Jurkat, Clone E6-1 (cell line): ENCODE measurements at regions not wholly inside any gene's neighbourhood (a gene's known extent, or its start where the extent isn't known, plus 50 kb on each side); places are given as distances from the start of the nearest gene placed in this dataset.

Experiments
- DNase-seq: peaks from one replicate; pipeline ENCODE4 v3.0.0-alpha.2; 2011; ENCODE audit warnings: low read depth, low spot score
- H3K4me3 ChIP-seq: 2 replicates; pipeline ENCODE4 v1.5.1; 2011; ENCODE audit warnings: mild to moderate bottlenecking, low read length, control low read depth, moderate library complexity

DNA sequence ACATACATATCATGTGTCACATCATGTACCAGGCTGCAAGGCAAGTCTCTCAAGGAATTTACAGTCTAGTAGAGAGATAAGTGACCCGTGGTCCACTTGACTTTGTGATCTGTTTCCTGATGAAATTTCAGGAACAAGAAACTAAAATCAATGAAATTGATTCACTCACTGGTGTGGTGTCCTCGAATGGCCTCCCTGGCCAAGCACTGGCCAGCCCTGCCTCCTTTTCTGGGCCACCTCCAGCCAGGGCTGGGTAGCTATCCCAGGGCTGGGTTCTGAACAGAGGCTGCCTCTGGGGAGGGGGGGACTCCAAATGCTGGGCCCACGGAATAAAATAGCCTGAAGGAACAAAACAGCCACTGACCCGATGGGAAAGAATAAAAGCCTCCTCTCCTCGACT is 182.2 kb downstream of the HERPUD2 start:
- no peak for DNase-seq
- no peak overlapping the region for H3K4me3 ChIP-seq

- peak; percentile 15 for DNase-seq
These were observed 186.1 kb downstream of the HERPUD2 start for GRCh38 chr7:35508623-35509400.

GRCh38 chr7:35505066-35505465 is 189.9 kb downstream of the HERPUD2 start:
- DNase-seq = no peak
- H3K4me3 ChIP-seq = no peak overlapping the region

More at GRCh38 chr7:35508623-35509400, 186.1 kb downstream of the HERPUD2 start:
- H3K4me3 ChIP-seq = no peak overlapping the region

GRCh38 chr7:35504365-35504764 is 190.6 kb downstream of the HERPUD2 start:
- no peak for DNase-seq
- H3K4me3 ChIP-seq = no peak overlapping the region

DNA sequence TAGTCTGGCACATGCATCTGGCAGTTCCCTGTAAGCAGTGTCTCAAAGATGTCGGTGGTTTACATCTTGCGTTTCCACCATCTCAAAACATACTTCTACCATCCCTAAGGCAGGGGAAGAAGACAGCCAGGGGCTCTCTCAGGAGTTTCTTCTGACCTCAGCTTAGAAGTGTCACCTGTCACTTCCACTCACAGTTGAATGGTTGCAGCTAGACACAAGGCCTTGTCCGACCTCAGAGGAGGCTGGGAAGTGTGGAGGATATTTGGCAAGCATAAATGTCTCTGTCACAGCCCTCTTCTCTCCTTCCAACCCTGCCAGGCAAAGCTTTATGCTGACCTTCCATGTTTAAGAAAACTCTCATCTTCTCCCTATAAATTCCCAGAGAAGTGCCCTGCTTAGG is 193.3 kb downstream of the HERPUD2 start:
- no peak for DNase-seq
- no peak overlapping the region for H3K4me3 ChIP-seq

DNA sequence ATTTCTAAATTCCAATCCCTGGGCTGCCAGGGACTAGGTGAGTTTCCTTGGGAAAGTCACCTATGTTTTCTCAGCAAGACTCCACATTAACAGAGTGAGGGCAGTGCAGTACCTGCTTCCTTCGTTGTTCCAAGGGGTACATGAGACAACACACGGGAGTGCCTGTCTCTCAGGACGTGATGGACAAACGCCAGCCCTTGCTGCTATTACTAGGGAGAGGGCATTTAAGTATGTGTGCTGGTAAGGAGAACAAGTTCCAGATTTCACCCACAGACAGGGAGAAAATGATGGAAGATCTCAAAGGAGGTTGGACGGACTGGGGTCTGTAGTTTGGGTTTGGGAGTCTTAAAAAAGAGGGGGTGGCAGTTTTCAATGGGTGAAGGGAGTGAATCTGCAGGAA is 195.7 kb downstream of the HERPUD2 start:
- H3K4me3 ChIP-seq = no peak overlapping the region

GRCh38 chr7:35498416-35498815 is 196.5 kb downstream of the HERPUD2 start:
- DNase-seq = no peak
- no peak overlapping the region for H3K4me3 ChIP-seq

More for the DNA sequence above, 195.7 kb downstream of the HERPUD2 start:
- no peak for DNase-seq

DNA sequence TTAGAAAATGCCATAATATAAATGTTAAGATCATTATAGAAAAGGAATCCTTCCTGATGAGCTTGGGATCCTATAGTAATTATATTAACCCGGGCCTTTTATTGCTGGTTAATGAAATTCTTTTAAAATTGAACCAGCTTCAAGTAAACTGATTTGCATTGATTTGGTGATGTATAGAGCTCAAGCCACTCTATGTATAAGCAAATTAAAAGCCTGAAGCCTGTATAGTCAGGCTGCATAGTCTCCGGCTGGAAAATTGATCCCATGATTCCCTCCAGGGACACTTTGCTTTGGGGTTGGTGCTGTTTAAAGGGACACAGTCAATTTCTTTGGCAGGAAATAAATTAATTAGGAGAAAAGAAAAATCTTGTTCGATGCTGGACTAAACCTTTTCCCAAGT is 199.1 kb downstream of the HERPUD2 start:
- H3K4me3 ChIP-seq = no peak overlapping the region
- DNase-seq = no peak

DNA sequence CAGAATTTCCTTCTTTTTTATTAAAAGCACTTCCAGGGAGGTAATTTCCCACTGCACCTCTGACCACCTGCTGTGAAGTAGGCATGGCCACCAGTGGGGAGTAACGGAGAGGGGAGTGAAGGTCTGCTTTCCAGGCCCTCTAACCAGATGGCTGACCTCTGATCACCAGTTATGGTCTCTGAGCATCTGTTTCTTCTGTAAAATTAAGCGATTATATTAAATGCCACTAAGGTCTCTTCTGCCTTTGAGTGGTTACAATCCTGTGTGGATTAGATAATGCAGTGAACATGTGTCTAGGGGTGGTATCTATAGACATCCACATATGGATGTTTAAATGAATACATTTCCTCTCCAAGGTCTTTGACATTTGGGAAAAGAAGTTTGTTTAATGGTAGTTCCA is 199.6 kb downstream of the HERPUD2 start:
- H3K4me3 ChIP-seq = no peak overlapping the region
- no peak for DNase-seq

GRCh38 chr7:35494407-35494806 is 200.5 kb downstream of the HERPUD2 start:
- DNase-seq = no peak
- no peak overlapping the region for H3K4me3 ChIP-seq

GRCh38 chr7:35492451-35493175 is 202.3 kb downstream of the HERPUD2 start:
- no peak overlapping the region for H3K4me3 ChIP-seq
- DNase-seq = no peak

GRCh38 chr7:35491233-35491632 is 203.7 kb downstream of the HERPUD2 start:
- DNase-seq = no peak
- no peak overlapping the region for H3K4me3 ChIP-seq

- DNase-seq = no peak
- H3K4me3 ChIP-seq = no peak overlapping the region
These were observed 207.1 kb downstream of the HERPUD2 start for GRCh38 chr7:35487841-35488240.

- DNase-seq = no peak
- no peak overlapping the region for H3K4me3 ChIP-seq
These were observed 207.5 kb downstream of the HERPUD2 start for GRCh38 chr7:35487402-35487801.

- DNase-seq = no peak
- H3K4me3 ChIP-seq = no peak overlapping the region
These were observed 209.5 kb downstream of the HERPUD2 start for GRCh38 chr7:35485436-35485835.

DNA sequence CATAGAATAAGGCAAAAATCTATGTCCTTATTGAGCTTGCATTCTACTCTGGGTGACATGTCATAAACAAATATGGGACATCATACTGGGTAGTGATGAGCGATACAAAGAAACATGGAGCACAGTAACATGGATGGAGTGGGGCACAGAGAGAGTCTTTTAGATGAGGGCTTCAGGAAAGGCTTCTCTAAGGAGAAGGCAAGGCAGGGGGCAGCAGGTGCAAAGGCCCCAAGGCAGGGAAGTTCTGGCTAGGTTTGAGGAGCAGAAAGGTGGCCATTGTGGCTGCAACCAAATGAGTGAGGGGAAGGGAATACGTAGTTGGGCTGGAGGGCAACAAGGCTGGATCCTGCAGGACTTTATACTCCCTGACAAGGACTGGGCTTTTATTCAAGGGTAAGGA is 211.4 kb downstream of the HERPUD2 start:
- no peak for DNase-seq

GRCh38 chr7:35482231-35482630 is 212.7 kb downstream of the HERPUD2 start:
- DNase-seq = no peak
- no peak overlapping the region for H3K4me3 ChIP-seq

More for the DNA sequence above, 211.4 kb downstream of the HERPUD2 start:
- H3K4me3 ChIP-seq = no peak overlapping the region

GRCh38 chr7:35480806-35481205 is 214.1 kb downstream of the HERPUD2 start:
- DNase-seq = no peak
- H3K4me3 ChIP-seq = no peak overlapping the region

GRCh38 chr7:35477609-35478008 is 217.3 kb downstream of the HERPUD2 start:
- no peak for DNase-seq
- no peak overlapping the region for H3K4me3 ChIP-seq

DNA sequence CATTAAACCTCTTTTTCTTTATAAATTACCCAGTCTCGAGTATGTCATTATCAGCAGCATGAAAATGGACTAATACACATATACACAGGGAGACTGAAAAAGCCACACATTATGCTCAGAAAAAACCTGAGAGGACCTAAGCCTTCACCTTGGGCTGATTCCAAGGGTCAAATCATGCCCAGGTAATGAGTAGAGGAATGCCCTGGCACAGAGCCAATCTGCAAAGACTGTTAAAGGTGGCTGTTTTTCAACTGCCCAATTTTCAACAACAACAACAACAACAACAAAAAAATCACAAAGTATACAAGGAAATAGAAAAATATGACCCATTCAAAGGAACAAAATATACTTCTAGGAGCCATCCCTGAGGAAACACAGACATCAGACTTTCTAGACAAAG is 220.2 kb upstream of the TBX20 start:
- no peak overlapping the region for H3K4me3 ChIP-seq
- no peak for DNase-seq

DNA sequence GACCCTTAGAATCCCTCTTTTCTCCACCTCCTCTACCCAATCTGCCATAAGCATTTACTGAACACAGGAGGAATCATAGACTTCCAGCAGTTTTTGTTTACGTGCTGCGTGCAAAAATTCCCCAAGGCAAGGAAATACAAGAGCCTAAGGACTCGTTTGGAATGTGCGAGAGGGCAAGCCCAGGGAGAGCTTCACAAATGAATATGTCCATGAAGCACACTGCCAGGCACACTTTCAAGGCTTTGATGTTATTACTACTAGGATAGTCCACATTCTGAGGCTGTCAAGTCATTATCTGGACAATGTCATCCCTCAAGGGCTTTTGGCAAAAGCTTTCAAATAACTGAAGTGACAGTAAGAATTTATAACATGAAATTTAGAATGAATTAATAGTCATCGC is 214.7 kb upstream of the TBX20 start:
- no peak for DNase-seq
- H3K4me3 ChIP-seq = no peak overlapping the region
